GM19467 (cell line): ENCODE measurements at regions not wholly inside any gene's neighbourhood (a gene's known extent, or its start where the extent isn't known, plus 50 kb on each side); places are given as distances from the start of the nearest gene placed in this dataset.

Source experiments
- ATAC-seq: cut with Tn5 transposase; IDR thresholded peaks from one replicate; pipeline ENCODE4 v1.9.1; 2021; ENCODE audit warnings: mild to moderate bottlenecking, moderate library complexity; ENCODE audit not compliant: unreplicated experiment

DNA sequence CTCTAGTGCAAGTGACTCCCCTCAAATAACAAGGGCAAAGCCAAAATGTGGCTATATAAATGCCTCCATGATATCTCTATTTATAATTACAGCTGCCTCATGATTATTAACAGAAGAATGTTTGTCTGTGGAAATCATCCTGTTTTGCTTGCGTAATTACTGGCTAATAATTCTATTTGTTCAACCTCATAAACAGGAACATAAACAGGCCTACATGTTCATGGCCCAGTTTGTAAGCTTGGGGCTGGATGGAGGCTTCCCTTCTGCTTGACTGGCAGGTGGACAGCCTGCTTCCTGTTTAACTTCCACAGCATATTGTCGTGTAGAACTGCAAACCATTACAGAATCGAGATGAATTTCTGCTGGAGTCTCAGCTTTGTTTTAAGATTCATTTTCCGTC, 766.0 kb upstream of the MAP3K7 start:
- ATAC-seq: no peak

DNA sequence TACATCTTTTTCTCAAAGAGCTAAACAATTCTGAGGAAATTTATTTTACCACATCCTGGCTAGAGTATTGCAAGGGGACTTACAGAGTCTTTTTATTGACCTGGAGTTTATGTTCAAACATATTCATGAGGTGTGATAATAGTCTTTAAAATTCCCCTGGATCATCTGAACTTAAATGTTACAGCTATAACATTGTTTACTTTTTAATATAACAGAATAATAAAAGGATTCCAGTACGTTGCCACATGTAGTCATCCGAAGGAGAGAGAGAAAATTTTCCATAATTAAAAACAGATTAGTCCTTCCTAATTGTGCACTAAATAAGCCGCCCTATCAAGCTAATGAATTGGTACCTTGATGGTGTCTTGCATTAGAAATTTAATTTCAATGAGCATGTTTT, 765.4 kb upstream of the MAP3K7 start:
- ATAC-seq: no peak

DNA sequence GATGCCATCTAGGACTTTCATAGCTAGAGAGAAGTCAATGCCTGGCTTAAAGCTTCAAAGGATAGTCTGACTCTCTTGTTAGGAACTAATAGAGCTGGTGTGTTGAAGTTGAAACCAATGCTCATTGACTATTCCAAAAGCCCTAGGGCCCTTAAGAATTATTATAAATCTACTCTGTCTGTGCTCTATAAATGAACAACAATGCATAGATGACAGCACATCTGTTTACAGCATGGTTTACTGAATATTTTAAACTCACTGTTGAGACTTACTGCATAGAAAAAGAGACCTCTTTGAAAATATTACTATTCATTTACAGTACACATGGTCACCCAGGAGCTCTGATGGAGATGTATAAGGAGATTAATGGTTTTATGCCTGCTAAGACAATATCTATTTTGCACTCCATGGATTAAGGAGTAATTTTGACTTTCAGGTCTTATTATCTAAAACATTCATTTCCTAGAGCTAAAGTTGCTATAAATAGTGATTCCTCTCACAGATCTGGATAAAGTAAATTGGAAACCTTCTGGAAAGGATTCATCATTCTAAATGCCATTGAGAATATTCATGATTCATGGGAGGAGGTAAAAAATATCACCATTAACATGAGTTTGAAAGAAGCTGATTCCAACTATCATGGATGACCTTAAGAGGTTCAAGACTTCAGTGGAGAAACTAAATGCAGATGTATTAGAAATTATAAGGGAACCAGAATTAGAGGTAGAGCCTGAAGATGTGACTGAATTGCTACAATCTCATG, 763.5 kb upstream of the MAP3K7 start:
- no peak for ATAC-seq

DNA sequence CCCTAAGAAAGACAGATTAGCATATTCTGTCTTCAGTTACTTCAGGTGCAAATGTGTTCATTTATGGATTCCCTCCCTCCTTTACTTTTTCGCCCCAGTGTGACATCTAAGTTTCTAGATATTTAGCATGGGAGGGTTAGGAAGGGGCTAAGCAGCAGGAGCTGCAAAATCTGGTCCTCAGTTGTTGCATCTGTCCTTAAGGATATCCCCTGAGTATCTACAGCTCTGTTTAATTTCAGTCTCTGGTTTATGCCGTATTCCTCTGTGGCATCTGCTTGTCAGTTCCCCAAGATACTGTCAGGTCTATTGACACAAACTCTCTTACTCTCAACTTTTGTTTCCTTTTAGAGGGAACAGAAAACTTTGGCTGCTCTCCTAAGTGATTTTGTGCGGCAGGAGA, 754.6 kb upstream of the MAP3K7 start:
- ATAC-seq: no peak

DNA sequence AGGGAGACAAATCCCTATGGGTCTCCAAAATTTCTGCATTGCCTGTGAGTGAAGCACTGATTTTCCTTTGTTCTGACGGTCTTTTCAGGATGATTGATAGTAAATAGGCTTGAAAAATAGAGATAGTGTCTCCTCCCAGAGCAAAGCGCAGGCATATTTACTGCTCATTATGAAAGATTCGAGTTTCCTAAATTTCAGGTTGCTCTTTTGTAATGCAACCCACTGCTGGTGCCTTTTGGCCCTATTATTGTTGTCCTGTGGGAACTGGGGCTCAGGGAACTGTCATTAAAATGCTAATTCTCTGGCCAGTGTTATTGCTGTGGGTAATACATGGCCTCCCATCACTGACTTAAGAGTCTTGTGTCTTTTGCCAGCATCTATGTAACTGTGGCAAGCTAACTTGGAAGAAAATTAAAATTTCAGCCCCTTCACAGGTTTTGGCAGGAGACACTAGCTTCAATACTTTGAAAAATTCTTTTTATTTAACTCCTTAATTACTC, 754.1 kb upstream of the MAP3K7 start:
- ATAC-seq: no peak

DNA sequence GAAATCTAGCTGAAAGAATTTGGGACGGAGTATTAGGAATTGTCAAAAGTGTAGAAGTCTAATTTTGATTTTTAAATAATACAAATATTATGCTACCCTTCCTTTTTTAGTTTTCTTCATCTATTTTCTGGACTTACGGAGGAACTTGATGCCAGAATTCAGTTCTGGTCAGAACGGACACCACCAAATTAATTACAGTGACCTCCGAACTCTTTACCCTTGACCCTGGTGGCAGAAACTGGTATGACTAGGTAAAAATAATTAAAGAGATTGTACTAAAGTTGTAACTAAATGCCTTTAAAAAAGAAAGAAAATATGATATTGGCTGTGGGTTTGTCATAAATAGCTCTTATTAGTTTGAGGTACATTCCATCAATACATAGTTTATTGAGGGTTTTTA, 751.1 kb upstream of the MAP3K7 start:
- no peak for ATAC-seq

DNA sequence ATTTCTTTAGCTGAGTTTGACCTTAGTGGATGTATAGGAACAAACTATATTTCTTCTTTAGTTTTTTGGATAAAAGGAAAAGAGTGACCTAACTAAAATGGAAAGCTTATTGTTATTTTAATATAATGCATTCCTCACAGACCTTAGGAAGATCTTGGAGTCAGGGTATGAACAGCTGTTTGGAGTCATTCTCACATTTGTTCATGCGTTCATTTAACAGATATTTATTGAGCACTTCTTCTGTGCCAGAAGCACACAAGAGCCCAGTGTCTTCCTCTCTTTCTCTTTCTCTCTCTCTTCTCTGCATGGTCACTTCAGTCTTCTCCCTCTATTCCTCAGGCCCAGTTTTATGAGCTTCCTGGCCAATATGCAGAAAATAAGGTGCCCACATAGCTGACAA, 744.0 kb upstream of the MAP3K7 start:
- ATAC-seq: no peak

DNA sequence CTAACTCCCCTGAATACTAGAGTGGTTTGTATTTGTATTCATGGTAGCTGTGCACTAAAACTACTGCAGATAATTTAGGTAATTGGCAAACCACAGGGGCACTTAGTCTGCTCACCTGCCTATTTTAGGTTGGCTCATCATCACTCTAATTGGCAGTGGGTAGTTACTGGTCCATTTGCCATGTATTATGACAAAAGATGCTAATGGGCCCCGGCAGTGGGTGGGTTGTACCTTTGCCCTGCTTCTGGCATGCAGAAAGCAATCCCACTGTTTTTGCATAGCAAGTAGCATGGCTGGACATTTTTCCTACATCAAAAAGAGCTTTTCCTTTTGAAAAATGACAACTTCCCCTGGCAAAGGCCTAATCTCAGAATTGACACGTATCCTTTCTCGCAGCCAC, 741.4 kb upstream of the MAP3K7 start:
- ATAC-seq: no peak

DNA sequence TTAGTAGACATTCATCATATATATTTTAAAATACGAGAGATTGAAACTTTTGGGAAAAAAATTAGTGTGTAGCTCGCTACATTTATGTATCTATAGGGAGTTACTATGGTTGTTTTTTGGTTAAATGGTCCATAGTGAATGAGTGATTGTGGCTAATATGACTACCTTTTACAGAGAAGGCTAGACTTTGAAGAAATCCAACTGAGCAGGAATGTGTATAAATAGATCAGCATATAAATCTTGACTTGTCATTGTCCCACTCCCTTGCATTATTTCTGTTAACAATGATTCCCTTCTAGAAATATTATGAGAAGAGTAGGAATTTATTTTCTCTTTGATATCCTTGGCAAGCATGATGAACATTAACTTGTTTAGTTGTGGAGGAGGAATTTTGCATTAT, 737.8 kb upstream of the MAP3K7 start:
- no peak for ATAC-seq

DNA sequence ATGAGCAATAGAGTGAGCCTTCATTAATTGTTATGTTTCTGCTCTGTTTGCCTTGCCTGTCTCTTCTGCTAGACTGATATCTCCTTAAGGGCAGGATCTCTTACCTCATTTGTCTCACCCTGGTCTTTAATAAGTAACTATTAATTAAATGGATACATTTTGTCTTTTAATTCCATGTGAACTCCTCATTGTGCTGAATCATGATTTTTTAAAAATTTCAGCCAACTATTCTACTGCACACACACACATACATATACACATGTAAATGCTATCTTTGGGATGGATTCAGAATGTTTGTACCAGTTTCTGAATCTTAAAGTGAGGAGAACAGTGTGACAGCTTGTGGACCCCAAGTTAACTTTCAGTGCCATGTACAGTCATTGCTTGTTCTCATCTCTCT, 731.1 kb upstream of the MAP3K7 start:
- no peak for ATAC-seq

DNA sequence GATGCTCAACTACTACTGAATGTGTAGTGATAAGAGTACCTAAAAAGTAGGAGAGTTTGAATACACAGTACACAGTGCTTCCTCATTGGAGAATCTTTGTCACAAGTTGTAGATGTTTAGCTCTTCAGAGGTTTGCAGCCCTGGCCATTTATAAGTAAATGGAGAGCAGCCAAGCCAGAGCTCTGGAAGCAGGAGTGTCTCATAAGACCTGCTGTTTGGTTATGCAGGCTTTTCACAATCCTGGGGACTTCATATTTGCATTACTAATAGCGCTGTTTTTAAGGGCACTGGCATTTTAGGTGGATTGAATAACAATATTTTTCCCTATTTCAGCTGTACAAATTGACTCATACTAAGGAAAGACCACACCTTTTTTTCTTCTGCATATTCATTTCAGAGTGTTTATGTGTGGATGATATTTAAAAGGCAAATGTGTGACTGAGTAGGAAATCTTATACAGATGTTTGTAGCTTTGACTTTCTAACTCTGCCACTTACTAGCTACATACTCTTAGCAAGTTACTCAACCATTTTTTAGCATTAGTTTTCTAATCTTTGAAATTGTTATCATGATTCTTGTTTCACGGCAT, 730.5 kb upstream of the MAP3K7 start:
- no peak for ATAC-seq

DNA sequence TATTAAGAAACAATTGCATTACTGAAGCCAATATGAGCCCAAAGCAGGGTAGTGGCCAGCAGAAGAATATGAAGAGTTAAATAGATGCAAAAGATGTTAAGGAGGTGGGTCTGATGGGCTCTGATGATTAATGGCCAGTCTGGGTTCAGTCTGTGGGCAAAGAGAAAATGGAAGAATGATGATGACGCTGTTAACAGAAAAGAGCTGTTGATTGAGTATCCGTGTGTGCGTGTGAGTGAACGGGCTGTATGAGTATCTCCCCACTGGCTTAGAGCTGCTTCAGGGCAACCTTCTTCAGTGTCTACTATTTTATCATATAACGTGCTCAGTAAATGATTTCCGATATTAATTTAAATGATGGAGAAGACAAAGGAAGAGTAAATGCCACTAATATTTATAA, 723.3 kb upstream of the MAP3K7 start:
- no peak for ATAC-seq

DNA sequence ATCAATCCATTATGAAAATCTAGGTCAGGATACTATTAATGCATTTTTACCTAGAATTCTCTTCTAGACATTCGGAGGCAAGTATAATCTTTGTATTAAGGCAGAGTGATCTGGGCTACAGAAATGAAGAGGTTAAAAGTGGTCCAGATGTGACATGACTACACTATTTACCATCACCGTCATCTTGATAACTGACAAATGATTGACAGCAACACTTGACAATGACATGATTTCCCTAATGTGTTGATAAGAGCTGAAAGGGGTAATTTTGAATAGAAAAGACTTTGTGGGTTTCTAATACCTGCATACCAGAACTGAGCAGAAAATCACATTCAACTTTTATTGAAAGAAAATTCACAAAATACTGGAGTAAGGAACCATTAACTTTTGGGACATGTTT, 718.9 kb upstream of the MAP3K7 start:
- ATAC-seq: no peak

DNA sequence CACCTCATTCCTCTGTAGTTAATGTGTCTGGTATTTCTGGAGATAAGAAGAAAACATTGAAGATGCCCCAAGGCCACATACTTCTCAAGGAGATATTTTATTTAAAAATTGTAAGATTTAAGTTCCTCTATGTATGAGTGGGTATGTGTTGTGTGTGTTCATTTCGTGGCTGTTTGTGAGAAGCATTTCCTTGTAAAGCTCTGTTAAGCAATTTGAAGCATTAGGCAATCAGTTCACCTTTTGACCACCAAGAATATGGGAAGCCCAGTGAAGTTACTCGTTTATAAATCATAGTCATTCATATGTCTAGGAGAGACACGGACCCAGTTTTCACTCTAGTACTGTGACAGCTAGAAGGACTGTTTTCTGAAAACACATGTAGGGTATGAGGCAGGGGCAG, 717.6 kb upstream of the MAP3K7 start:
- ATAC-seq: no peak

DNA sequence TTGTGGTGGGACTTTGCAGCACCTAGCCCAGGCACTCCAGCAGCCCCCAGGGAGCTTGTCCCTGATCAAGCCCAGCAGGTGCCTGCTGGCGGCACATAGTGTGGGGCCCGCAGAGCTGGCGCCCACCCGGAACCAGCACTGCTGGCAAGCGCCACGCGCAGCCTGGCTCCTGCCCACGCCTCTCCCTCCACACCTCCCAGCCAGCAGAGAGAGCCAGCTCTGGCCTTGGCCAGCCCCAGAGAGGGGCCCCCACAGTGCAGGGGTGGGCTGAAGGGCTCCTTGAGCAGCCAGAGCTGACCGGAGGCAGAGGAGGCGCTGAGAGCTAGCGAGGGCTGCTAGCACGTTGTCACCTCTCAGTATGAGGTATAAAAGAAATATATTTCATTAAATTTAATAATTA, 716.5 kb upstream of the MAP3K7 start:
- no peak for ATAC-seq

DNA sequence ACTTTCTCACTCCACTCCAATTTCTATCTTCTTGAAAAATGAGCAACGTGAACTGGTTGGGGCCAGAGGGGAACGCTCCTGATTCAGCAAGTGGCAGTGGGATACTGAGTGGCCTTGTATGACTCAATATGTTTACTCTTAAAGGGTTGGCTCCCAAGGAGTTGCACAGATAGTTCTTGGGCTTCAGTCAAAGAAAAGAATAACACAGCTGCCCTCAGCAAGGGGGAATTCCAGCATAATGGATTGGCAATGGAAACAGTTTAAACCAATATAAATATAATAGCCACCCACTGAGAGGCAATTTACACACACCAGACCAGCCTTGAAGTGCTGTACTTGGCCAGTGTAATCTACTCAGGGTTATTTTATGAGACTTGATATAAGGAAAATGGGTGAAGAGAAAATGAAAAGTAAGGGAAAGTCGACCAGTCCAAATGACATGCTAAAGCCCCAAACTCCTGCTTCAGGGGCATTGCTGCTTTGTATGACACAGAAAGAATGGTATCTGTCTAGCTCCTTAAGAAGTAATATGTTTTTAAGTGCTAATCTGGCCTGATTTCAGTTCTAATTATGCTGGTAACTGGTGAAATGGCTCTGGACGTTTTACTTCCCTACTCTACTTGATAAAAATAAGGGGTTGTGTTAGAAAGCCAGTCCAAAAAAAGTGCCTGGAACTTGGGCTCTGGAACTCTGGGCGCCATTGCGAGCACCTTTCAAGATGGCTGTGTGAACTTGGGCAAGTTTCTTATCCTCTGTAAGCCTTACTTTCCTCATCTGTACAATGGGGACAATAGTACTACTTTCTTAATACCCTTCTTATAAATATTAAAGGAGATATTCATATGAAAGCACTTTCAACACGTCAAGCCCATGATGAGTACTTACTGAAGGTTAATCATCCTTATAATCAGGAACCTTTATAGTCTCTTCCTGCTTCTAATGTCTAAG, 712.9 kb upstream of the MAP3K7 start:
- ATAC-seq: no peak

DNA sequence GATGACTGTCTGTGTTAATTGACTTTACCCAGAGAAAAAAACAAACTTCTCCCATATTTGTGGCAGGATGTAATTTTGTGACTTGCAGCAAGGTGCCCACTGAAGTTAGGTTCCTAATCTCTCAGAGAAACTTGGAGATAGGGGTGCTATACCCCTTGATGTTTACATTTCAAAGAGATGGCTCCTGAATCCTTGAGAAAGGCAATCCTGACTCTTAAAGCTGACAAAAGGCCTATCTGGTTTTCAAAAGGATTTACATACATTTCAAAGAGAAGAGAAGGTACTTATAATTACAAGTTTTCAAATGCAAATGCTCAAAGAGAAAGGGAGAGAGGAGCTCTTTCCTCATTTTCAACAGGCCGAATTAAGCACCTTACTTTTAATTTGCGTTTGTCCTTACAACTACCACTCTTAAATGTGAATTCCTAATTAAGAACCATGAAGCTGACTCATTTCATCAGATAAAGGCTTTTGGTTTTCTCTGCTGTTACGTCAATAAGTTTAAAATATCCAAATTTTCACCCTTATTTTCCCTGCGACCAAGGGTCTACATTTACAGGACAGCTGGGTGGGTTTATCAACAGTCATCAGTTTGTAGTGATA, 711.8 kb upstream of the MAP3K7 start:
- no peak for ATAC-seq

DNA sequence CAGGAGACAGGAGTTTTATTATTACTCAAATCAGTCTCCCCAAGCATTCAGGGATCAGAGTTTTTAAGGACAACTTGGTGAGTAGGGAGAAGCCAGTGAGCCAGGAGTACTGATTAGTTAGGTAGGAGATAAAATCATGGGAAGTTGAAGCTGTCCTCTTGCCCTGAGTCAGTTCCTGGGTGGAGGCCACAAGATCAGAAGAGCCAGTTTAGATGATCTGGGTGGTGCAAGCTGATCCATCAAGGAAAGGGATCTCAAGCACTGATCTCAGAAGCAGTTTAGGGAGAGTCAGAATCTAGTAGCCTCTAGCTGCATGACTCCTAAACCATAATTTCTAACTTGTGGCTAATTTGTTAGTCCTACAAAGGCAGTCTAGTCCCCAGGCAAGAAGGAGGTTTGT, 706.5 kb upstream of the MAP3K7 start:
- ATAC-seq: no peak

DNA sequence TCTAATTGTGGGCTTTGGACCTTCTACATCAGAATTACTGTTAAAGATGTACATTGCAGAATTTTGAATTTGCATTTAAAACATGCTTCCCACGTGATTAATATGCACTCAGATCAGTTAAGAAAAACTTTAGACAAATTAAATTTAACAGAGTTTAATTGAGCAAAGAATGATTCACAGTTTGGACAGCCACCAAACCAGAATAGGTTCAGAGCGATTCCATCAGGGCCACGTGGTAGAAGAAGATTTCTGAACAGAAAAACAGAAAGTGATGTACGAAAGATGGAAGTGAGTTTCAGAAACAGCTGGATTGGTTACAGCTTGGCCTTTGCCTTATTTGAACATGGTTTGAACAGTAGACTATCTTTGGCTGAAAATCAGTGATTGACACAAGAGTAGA, 704.2 kb upstream of the MAP3K7 start:
- no peak for ATAC-seq

DNA sequence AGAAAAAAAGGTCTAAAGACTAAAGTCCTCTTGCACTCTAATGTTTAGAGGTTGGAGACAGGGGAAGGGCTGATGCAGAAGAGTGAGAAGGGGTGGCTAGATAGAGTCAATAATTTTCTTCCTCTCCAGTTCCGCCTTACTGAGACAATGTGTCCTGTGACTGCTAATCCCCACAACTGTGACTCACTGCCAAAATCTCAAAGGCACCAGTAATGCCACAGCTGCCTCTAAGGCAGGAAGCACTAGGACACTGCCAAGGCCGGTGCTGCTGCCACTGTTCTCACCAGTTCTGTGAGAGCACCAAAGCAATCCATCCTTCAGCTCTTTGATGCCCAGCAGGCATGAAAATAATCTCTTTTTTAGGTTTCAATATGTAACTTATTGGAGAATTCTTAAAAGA, 701.9 kb upstream of the MAP3K7 start:
- no peak for ATAC-seq

DNA sequence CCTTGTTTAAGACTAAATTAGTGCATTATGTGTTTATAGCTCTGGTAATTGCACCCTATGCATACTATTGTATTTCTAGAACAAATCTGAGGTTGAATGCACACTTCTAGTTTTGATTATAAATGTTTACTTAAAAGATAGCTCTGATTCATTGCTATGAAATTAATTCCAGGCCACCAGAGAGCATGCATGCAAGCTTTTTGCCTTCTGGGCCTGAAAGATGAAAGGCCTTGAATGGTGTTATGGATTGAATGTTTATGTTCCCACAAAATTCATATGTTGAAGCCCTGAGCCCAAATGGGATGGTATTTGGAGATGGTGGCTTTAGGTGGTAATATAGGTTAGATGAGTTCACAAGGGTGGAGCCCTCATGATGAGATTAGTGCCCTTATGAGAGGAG, 695.0 kb upstream of the MAP3K7 start:
- ATAC-seq: no peak
